NCI-H1092 treated with DMSO at 0.1 percent for 48 hours (cell line): ENCODE measurements at regions not wholly inside any gene's neighbourhood (a gene's known extent, or its start where the extent isn't known, plus 50 kb on each side); places are given as distances from the start of the nearest gene placed in this dataset.

Experiments
- DNase-seq: peaks from one replicate; lab custom pipeline; 2025; lab: John Stamatoyannopoulos, UW

- no peak for DNase-seq
Observed at GRCh38 chr16:62564291-62564690, 528.1 kb upstream of the CDH8 start.

- no peak for DNase-seq
Observed at GRCh38 chr16:62562121-62562520, 525.9 kb upstream of the CDH8 start.

DNA sequence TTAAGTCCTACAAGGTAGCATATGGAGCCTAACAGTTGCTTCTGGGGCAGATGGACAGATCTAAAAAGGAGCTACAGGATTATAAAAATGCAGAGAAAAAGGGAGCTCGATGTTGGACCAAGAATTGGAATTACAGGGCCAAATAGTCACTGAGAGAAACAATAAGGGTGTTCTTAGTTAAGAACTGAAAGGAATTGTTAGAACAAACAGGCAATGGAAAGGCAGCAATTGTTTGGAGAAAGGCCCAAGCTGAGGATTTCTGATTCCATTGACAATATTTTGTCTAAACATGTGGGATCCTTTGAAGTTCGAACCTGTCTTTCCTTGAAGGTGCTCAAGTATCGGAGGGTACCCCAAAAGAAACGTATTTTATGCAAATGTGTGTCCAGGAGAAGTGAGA is 513.6 kb upstream of the CDH8 start:
- DNase-seq = no peak

DNA sequence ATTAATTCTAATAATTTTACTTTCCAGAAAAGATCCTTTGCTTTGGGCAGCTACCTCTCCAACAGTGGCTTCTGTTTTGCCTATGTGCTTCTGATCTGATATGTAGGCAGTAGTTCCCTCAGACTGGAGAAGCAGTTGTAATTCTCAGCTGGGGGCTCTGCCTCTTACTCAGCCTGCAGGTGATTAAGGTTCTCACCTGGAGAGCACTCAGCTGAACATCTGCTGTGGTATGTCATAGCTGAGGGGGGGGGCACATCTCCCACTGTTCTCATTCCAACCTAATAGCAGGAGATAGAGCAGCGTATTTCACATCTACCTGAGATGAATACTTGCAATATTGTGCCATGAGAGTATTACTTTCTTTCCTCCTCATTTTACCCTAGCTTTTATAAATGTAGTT is 511.9 kb upstream of the CDH8 start:
- no peak for DNase-seq

GRCh38 chr16:62546701-62547100 is 510.5 kb upstream of the CDH8 start:
- no peak for DNase-seq

DNA sequence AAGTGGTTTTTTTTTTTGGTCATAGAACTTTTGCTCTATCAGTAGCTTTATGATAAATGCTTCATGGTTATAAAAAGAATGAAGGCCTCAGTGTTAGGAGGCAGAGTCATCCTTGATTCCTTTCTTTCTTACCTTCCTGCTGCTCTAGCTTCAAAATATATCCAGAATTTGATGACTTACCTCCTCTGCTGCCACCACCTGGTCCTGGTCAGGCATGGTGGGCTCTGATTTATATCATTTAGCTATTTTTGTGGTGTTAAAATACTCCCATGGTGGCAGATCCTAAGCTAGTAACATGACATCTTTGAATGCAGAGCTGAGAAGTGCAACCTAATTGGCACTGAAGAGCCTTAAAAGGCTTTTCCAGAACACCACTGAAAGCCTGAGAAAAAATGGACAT is 508.8 kb upstream of the CDH8 start:
- DNase-seq = no peak

DNA sequence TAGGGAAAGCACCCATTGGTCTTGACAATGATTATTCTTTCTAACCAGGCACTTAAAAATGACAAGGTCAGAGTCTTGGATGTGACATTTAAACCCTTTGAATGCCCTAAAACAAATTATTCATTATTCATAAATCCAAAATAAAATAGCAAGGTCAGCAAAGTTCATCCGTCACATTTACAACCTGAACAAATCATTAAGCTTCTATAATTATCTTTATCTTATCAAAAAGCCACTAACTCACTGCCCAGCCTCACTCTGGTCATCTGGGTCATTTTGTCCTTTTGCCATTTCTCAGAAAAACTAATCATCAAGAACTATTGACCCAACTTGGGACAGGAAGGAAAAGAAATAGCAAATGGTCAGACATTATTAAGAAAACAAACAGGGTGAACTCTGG is 507.3 kb upstream of the CDH8 start:
- DNase-seq = no peak

DNA sequence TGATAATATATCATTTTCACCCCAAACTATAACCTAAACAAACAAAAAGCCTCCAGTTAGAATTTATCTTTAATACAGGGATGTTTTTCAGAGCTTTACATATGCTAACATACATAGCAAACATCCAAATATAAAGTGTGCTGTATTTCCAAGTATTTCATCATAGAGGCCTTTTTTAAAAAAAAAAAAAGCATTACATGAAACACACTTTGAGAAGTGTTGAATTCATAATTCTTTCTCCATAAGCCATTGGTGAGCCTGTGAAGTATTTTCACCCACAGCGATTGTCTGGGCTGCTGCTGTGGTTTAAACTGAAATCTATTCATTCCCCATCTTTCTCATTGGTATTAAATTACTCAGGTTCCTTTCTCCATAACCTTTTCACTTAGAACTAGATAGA is 503.4 kb upstream of the CDH8 start:
- no peak for DNase-seq

GRCh38 chr16:62530426-62530825 is 494.2 kb upstream of the CDH8 start:
- no peak for DNase-seq

GRCh38 chr16:62516001-62516400 is 479.8 kb upstream of the CDH8 start:
- DNase-seq = no peak

DNA sequence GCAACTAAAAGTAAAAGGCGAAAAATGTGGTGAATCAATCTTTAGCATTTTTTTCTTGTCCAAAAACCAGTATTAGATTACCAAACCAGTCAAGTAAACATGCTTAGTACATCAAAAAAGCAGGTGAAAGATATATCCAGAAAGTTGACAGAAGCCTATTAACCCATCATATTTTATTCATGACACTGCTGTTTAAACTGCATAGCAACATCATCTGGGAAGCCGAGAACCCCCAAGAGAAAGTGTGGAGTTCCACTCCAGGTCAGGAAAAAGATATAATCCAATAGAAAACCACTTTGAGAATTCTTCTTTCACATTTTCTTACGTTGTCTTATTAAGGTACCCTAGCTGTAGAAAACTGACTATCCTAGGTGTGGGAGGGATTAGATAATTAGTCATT is 466.8 kb upstream of the CDH8 start:
- no peak for DNase-seq

DNA sequence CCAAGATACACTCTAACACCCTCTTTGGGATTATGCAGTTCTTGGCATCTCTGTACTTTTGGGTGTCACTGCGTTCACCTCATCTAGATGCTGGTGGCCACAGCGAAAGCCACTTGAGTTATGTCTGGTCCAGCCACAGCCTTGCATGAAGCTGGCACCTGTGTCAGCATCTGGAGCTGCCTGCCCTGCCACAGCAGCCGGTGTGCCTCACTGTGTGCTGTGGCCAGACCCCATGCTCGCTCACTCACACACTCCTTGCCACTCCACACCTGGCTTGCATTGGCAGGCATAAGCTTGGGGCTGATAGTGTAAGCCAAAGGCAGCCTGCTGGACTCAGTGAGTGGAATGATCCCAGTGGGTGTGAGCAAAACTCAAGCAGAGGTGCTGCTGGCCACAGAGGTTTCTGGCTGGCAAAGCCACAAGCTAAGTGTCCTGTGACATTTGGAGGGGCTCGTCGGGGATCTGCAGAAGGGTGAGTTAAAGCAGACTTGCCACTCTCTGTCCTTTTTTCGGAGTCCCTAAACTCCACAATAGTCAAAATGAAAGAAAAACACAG is 442.7 kb upstream of the CDH8 start:
- no peak for DNase-seq

DNA sequence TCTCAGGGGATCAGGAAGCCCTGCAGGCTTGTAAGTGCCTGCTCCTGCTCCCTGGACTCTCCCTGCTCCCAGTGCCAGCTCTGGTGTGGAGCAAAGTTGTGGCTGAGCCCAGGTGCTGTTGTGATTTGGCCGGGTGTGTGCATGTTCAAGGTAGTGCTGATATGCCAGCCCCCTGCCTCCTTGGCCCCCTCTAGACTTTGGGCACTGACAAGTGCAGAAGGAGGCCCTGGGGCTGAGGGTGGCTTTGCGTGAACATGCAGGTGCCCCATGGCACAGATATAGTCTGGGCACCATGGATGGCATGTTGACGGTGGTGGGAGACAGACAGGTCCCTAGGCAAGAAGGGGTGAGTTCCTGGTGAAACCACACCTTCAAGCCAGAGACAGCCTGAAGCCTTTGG is 441.6 kb upstream of the CDH8 start:
- DNase-seq = no peak

DNA sequence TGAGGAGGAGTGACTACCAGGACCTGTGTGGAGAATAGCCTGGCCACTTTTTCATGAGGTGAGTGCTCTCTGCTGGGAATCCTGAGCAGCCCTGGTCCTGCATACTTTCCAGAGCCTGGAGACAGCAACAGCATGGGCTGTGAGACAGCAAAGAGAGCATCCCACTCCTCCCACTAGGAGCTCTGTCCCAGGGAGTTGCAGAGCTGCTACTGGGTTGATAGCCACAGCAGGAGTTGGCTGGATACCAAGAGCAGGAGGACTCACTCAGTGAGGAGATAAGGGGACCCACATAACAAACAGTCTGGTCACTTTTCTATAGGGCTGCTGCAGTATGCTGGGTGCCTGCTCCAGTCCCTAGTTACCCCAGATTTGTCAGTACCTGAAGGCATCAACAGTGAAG is 439.3 kb upstream of the CDH8 start:
- no peak for DNase-seq

- no peak for DNase-seq
Observed at GRCh38 chr16:62462971-62463370, 426.7 kb upstream of the CDH8 start.

DNA sequence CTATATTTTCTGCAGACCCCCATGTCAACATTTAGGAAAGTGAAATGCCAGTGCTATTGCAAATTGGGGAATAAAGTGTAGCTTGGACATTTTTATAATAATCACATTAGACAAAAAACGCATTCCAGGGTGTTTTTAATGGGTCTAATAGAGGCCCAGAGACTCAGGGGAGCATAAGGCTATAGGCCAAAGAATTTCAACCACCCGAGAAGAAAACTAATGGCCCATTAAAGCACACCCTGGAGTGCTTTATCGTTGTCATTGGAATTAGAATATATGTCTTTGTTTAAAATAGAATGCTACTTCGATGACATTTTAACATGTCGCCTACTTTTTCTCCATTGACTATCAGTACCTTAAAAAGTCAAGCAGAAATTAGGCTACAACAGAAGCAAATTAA is 414.1 kb upstream of the CDH8 start:
- DNase-seq = no peak

DNA sequence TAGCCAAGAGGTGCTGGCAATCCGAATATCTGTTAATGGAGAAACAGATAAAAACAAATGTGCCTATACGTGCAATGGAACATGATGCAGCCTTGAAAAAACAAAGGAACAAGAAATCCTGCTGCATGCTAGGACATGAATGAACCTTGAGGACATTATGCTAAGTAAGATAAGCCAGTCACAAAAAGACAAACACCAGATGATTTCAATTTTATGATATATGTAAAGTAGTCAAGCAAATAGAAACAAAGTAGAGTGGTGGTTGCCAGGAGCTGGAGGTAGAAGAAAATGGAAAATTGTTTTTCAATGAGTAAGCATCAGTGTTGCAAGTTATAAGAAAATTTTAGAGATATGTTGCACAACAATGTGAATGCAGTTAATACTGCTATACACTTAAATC is 409.7 kb upstream of the CDH8 start:
- DNase-seq = no peak

DNA sequence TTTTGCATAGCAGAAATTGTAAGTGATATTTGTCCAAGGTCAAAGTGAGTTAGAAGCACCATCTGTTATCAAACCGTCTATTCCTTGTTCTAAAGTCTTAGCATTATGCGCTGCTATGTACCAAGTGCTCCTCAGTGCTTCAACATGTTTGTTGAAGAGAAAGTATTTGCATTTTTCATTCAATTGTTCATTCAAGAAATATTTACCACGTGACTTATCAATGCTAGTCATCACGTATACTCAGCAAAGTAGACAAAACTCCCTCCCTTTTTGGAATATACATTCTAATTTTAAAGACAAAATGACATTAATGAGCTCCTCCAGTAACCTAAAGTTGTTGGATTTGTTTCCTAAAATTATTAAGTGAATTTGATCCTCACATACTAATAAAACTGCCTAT is 388.0 kb upstream of the CDH8 start:
- no peak for DNase-seq

GRCh38 chr16:62408760-62409159 is 372.5 kb upstream of the CDH8 start:
- DNase-seq = no peak

GRCh38 chr16:62406387-62406786 is 370.1 kb upstream of the CDH8 start:
- no peak for DNase-seq

DNA sequence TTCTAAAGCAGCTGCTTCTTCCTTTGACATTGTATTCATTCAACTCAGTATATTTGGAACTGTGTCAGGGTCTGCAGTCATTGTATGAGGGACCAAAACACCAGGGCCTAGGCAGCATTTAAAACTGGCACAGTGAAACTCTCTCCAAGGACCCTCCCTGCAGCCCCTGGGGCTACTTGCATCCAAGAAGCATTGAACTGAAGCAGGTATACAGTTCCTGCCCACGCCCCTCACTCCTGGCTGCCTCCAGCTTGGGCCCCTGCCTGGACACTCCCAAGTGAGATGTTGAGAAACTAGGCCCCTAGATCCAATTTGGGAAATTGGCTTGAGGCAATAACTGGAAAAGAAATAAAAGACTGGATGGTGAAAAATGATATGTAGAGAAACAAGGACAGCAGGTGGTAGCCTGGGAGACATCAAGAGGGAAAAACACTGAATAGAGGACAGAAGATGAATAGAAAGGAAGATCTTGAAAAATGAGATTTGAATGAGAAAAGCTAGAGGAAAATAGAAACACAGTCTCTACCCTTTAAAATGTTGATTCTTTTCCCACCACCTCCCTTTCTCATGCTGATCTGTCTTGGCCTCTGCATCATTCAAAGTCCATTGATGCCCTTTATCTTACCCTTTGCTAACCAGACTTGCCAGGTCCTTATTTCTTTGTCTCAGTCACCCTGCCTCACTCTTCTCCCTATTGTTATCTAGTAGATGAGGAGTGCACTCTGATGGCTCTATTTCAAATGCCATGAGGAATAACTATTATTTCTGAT is 368.8 kb upstream of the CDH8 start:
- no peak for DNase-seq

GRCh38 chr16:62392698-62393097 is 356.5 kb upstream of the CDH8 start:
- DNase-seq = no peak

- no peak for DNase-seq
Observed at GRCh38 chr16:62391940-62392339, 355.7 kb upstream of the CDH8 start.

GRCh38 chr16:62391134-62391533 is 354.9 kb upstream of the CDH8 start:
- DNase-seq = no peak
